GM18951 (cell line): ENCODE measurements at regions not wholly inside any gene's neighbourhood (a gene's known extent, or its start where the extent isn't known, plus 50 kb on each side); places are given as distances from the start of the nearest gene placed in this dataset.

Experiments
- POLR2A ChIP-seq: IDR thresholded peaks from 4 replicates; pipeline ENCODE4 v1.6.1; 2011; ENCODE audit warnings: mild to moderate bottlenecking; ENCODE audit not compliant: insufficient read length, insufficient read depth; ENCODE audit errors: extremely low read depth
- in situ Hi-C: fragments of 300-500 bp; cut with MboI; formaldehyde crosslinking; loops from one replicate; pipeline ENCODE4 v1.12.0; 2022; ENCODE audit warnings: low sequenced_read_pairs, mixed read lengths, inconsistent platforms; ENCODE audit not compliant: unreplicated experiment

DNA sequence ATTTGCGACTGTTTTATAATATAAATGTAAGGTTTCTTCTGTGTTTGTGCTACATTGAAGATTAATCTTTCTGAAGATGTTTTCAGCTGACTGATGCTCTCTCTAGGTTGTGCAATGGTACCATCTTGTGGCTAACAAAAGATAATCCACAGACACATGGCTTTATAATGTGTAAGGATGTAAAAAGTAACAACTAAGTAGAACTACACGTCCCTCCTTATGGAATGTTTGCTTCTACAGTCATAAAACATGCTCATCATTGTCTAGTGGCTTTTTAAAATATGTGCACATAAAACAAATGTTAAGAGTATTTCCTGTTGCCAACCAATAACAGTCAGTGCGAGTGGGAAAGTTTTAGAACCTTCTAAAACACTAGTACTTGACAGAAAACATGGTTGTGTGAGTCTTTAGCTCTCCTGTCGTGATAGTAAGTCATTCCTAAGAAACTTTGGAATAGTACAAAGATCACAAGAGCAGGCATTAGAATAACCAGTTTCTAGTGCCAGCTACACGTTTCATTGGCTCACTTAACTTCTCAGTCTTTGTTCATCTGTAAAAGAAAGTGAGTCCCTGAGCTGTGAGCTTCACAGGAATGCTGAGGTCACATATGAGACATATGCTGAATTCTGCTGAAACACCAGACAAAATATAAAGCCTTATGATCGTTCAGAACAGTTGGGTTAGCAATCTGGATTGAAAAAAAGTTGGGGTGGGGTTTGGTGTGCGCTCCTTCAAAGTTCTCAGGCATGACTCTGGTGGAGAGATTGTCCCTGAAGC lies 75.7 kb upstream of the GLIS3 start:
- no peak for TF ChIP-seq POLR2A
- in situ Hi-C loops: no loop called here

DNA sequence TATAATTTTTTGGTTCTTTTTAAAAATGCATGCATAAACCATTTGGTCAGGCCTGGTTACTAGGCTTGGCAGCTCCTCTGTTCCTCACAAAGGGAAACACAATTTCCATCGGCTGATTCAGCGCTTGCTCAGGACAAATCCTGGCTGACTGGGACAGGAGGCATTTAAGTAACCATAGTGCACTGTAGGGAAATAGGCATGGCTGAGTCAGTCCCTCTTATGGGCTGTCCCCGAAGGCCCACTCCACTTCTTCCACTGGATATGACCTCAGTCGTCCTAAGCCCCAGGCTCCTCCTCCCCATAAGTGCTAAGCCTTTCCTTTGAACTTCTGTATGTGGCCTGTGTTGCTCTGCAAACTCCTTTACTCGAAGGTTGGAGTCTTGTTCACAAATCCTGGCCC lies 71.2 kb upstream of the GLIS3 start:
- in situ Hi-C loops: loop anchor here (25.0 kb wide), 1 partner anchor 1509 kb away; no protein-coding TSS in a partner anchor
- no peak for TF ChIP-seq POLR2A

DNA sequence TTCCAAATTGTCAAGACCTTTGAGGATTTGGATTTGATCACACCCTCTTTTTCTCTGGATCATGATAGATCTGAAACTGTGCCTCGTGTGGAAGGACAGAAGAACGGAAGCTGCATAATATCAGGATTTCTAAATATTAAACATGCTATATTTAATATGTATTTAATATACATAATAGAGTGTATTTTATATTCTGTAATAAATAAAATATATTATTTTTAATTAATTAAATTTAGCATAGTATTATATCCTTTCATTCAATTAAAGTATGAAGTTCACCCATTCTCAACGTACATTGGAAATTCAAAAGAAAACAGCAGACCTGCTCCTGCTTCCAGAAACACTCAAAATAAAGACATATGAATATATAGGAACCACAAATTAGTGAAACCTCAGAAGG lies 70.6 kb upstream of the GLIS3 start:
- in situ Hi-C loops: loop anchor here (25.0 kb wide), 1 partner anchor 1508 kb away; no protein-coding TSS in a partner anchor
- no peak for TF ChIP-seq POLR2A

- no peak for TF ChIP-seq POLR2A
- in situ Hi-C loops: loop anchor here (10.0 to 25.0 kb wide), 2 partner anchors 52 to 1504 kb away; no protein-coding TSS in a partner anchor
Observed at GRCh38 chr9:4366591-4367330, 66.9 kb upstream of the GLIS3 start.

DNA sequence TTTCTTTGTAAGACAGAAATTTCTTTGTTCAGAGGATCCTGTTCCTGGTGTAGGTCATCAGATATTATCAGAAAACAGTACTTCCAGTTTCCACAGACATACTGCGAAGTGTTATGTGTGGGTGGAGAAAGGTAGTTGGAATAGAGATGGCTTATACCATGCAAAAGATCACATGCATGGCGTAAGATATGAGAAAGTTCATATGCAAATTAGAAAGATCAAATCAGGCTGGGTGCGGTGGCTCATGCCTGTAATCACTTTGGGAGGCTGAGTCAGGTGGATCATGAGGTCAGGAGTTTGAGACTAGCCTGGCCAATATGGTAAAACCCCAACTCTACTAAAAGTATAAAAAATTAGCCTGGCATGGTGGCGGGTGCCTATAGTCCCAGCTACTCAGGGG lies 65.2 kb upstream of the GLIS3 start:
- in situ Hi-C loops: loop anchor here (10.0 to 25.0 kb wide), 2 partner anchors 50 to 1503 kb away; no protein-coding TSS in a partner anchor
- TF ChIP-seq POLR2A: no peak

DNA sequence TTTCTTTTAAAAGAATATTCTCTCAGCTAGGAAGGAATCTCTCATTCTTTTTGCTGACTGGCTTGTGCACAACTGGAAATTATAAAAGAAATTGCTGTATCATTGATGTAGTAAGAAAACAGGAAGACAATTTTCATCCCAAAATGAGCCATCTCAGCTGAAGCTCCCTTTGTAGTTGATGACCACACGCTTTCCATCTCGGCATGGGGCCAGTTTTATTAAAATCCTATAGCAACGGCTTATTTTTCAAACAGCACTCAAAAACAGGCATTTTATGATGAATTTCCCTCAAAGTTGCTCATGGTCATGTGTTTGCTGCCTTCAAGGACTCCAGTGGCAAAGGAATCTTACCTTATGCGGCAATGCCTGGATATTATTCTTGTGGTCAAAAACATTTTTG lies 62.4 kb upstream of the GLIS3 start:
- in situ Hi-C loops: loop anchor here (10.0 to 25.0 kb wide), 2 partner anchors 47 to 1500 kb away; no protein-coding TSS in a partner anchor
- no peak for TF ChIP-seq POLR2A

- in situ Hi-C loops: loop anchor here (25.0 kb wide), 1 partner anchor 1497 kb away; no protein-coding TSS in a partner anchor
- no peak for TF ChIP-seq POLR2A
Observed at GRCh38 chr9:4359016-4359415, 59.1 kb upstream of the GLIS3 start.

DNA sequence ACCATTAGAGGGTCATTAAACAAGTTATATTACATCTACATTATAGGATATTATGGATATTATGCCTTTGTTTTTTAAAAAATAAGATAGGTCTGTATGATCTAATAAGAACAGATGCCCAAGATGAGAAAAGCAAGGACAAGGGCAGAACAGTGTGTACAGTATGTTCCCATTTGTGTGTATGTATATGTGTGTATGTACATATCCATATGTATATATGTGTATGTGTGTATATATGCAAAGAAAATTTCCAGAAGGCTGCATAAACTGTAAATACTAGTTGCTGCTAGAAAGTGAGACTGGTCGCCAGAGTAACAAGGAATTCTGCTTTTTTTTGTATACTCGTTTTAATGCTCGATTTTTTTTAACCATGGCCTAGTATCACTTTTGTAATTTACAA lies 58.1 kb upstream of the GLIS3 start:
- in situ Hi-C loops: loop anchor here (25.0 kb wide), 1 partner anchor 1496 kb away; no protein-coding TSS in a partner anchor
- TF ChIP-seq POLR2A: no peak

- no peak for TF ChIP-seq POLR2A
- in situ Hi-C loops: loop anchor here (25.0 kb wide), 1 partner anchor 1494 kb away; no protein-coding TSS in a partner anchor
Observed at GRCh38 chr9:4356306-4356705, 56.4 kb upstream of the GLIS3 start.

DNA sequence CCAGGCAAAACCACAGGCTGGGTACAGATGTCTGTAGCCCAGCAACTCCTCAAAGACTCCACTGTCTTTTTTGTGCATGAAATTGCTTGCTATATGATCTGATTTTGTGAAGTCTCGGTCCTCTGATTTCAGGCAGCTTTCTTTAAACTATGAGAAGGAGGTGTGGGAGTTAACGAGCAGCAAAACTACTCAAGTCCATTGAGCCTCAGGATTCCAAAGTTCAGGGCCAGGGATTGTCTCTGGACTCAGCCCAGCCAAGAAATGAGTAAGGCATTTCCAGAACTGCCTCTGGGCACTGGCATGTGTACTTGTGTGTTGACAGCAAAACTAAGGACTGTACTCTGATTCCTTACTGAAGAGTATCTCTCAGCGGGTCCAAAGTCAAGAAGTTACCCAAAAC lies 53.4 kb upstream of the GLIS3 start:
- in situ Hi-C loops: loop anchor here (25.0 kb wide), 1 partner anchor 1491 kb away; no protein-coding TSS in a partner anchor
- TF ChIP-seq POLR2A: no peak

GRCh38 chr9:4349816-4350418 lies 50.0 kb upstream of the GLIS3 start:
- in situ Hi-C loops: loop anchor here (25.0 kb wide), 3 partner anchors 388 to 1488 kb away; no protein-coding TSS in a partner anchor

More at GRCh38 chr9:4349816-4350418, 50.0 kb upstream of the GLIS3 start:
- TF ChIP-seq POLR2A: no peak
